ENCODE measurements at regions not wholly inside any gene's neighbourhood (a gene's known extent, or its start where the extent isn't known, plus 50 kb on each side); places are given as distances from the start of the nearest gene placed in this dataset.

DNA sequence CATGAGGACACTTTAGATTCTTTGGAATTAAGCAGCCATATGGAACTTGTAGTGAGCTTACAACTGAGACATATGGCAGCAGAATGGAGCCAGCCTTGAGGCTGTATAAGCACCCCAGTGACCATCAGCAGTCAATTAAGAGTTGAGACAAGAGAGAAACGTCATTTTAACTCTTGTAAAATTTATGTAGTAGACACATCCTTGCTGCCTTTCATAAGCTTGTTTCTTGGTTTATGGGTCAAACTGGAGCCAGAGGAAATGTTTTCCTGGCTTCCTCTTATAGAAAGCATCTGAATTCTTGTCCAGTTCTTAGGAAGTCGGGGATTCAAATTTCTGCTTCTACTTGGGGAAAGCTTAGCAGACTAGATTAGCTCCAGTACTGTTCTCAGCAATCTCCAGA, 745.1 kb upstream of the MARCKS start:
- FAIRE-seq: no peak

DNA sequence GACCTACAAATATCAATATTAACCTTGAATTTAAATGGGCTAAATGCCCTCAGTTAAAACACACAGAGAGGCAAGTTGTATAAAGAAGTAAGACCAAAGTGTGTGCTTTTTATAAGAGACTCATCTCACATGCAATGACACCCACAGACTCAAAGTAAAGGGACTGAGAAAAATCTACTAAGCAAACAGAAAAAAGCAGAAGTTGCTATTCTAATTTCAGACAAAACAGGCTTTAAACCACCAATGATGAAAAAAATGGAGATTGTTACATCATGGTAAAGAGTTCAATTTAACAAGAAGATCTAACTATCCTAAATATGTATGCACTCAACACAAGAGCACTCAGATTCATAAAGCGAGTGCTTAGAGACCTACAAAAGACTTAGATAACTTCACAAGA, 741.9 kb upstream of the MARCKS start:
- FAIRE-seq: no peak

DNA sequence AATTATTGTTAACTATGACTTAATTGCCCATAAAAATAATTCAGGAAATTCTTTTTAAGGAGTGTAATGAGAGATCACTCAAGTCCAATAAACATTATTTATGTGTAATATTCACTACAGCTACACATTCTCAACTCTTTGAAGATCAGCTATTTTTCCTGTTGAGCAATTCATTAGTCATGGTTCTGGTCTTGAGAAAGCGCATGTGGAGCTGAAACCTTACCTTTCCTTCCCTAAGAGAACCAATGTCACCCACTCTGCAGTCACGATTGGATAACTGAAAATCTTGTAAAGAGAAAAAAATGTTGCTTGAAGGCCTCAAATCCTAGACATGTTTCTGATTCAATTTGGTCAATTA, 736.9 kb upstream of the MARCKS start:
- no peak for FAIRE-seq

DNA sequence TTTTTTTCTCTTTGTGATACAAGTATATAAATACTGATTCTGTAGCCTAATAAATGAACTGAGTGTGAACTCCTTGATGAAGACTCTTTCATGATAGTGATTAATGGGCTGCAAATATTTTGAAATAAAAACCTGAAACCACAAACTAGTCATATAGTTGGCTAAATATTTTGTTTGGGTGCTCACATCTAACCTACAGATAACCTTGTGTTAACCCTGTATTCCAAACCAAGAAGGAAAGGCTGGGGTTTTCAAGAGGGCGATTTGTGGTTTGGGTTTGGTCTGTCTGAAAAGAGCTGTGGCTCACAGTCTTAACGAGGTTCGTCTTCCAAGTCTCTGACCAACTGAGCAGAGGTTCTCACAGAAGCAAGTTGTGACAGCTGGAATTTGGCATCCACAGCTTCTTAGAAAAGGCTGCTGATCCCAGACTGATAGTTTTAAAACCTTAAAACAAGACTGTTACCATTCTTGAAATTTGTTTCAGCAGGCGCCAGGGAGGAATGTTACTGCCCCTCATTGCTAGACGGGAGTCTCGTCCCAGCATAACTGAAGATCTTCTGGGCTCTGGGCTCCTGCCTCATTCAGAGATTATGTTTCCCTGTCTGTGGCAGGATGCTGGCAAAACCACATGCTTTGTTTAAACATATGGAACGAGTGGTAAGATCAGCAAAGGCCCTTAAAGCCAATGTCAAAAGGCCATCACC, 736.4 kb upstream of the MARCKS start:
- peak; percentile 38 for FAIRE-seq

DNA sequence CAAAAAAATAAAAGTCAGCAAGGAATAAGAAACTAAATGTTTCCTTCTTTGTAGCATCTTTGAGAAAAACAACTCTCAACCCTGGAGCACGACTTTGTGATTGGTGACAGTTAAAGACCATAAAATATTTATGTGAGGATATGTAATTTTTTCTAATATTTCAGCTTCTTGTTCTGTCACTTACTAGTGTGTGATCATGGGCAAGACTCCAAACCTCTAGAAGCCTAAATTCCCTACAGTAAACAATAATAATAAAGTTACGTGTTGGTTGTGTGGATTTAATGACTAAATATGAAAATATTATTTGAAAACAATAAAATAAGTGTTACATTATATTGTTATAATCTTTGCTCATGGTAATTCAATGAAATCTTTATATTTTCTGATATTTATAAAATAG, 735.6 kb upstream of the MARCKS start:
- no peak for FAIRE-seq

DNA sequence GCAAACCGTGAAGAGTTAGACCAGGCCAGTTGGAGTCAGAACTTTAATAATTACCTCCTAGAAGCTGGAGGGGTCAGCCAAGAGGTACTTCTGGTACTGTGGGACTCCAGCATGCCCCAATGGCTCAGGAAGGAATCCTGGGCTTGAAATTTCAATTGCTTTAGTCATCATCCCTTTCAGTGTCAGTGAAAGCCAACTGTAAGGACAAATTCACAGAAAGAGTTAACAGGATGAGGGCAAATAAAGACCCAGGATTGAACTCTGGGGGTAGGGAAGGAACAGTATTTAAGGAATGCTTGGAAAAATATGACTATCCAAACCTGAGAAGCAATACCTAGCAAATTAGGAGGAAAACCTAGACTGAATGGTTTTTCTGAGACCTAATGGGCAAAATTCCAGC, 735.1 kb upstream of the MARCKS start:
- no peak for FAIRE-seq

DNA sequence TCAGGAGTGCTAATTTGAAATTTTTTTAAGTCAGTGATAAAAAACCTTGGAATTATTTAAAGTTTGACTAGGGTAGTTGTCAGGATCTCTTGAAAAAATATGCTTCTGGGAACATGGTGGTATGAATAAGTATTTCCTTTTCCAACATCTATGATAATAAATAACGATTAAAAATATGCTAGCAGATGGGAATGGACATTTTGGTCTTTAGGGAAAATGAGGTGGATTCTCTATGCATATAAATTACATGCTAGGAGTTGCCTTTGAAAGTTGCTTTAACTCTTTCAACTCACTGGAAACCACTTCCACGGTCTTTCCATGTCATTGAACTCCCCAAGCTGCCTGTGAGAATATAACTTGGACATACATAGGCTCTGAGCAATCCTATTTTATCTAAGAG, 731.5 kb upstream of the MARCKS start:
- no peak for FAIRE-seq

DNA sequence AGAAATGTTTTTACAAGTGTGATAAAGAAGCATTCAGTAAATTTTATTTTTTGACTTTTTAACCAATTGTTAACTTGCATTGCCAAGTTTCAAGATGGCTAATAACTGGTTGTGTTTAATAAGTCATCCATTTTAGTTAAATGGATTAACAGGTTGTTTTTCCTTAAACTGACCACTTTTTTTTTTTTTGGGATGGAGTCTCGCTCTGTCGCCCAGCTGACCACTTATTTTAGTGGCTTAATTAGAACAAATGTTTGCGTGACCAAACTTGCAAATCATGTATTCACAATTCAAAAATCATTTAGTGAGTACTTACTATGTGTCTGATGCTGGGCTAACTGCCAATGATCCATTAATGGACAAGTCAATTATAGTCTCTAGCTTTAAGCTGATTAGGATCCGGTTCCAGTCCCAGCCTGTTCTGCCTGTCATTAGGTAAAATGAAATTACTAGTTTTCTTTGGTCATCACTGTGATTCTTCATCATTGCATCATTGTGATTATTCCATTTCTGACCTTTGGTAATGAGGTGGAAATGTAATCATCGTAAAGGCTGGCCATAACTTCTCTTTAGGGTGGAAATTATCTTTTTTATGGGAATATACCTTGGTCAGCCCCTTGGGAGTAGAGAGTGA, 729.2 kb upstream of the MARCKS start:
- FAIRE-seq: no peak

DNA sequence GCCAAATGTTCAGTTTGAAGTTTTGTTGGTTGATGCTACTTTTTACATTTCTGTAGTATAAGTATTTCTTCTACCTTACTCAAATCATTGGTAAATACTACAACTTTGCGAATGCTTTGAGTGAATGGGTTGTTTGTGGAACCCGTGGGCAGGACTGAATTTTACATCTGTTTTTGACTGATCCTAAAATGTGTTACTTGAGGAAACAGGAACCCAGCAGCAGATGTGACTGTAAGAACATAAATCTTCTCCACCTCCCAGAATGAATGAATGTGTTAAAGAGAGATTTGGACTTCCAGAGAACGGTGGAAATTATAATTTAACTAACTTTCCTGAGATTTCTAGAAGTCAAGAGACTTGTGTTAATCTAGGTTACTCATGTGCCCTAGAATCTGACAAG, 728.5 kb upstream of the MARCKS start:
- FAIRE-seq: no peak

DNA sequence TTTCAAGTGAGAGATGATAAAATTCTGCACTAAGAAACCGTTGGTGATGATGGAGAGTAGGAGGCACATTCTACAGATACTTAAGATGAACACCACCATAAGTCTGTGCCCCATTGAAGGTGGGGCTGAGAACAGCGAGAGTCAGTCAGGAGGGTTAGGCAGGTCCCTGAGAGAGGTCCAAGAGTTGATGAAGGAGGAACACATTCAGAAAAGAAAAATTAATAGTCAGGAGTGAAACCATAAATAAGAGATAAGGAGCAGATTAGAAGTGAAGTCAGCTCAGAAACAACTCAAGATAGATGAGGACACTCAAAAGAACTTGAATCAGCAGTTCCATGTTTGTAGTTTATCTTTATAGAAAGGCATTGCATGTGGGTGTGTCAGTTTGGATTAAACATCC, 727.2 kb upstream of the MARCKS start:
- no peak for FAIRE-seq

DNA sequence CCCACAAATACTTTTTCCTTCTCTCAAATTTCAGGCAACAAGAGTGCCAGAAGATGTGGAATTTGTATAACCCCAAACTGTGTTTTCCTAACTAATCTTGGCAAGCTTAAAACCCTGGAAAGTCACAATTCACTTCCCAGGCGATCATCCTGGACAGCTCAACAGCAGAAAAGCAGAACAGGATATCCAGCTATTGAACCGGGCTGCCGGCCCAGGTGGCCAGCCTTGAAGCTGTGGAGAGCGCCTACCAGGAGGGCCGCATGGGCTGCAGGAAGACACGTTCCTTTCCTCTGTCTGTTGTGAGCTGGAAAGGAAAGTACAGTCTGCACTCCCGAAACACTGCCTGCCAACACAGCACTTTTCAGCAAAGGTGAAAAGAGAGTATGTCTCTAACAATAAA, 719.7 kb upstream of the MARCKS start:
- FAIRE-seq: no peak

DNA sequence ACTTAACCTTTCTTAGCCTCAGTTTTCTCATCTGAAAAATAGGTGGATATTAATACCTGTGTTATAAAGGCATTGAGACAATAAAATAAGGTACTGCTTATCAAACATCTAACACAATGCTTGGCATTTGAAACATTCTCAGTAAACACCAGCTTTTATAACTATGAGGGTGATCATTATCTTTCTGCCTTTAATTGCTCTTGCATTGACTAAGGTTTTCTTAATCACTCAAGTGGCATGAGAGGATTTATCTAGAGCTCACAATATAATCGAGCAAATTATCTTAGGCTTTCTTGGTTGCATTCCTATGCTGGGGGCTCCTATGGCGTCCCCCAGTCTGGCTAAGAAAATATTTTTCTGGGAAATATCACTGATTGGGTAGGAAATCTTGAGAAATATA, 716.4 kb upstream of the MARCKS start:
- no peak for FAIRE-seq

DNA sequence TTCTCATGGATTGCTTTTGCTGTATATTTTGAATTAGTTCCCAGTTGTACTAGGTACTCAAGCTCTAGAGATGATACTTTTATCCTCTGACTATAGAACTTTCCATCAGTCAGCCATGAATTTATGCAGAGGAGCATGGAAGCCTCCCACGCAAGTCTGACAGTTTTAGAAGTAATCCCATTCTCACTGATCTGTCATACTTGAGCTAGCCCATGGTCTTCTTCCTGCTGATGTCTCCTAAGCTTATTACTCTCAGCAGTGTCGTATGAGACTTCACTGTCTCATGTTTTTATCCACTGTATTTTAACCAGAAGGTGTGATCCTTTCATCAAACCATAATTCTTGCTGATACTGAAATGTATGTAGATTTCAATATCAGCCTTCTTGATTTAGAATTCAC, 715.2 kb upstream of the MARCKS start:
- FAIRE-seq: no peak

DNA sequence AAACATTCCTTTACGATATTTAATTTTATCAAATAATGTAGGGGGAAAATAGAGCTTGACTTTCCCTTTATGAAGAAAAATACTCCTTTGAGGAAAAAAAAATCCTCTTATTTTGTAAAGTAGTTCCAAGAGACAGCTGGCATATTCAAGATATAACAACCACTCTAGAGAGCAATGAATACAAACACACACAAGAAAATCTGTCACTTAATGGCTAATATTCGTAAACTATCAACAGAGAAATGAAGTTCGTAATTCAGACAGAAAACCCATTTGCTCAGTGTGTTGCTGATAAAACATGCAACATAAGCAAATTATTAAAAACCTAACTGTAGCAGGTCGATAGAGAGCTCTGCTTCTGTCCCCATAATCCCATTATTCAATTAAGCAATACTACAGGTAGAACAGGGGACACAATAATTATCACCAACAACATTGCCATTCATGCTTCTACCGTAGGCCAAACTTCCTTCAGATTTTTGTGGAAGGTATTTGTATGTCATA, 714.4 kb upstream of the MARCKS start:
- no peak for FAIRE-seq

DNA sequence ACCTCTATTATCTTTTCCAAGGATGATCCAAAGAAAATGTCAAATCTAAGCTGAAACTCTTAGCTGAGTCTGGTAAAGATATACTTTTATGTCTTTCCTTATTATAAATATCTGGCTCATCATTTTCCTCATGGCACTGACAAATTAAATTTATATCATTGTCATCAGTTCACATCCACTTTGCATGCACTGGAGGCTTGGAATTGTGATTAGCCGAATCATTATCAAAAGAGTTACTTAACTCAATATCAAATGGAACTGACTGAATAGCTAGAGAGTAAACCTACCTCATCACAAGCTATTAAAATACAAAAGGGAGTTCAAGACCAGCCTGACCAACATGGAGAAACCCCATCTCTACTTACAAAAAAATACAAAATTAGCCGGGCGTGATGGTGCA, 713.9 kb upstream of the MARCKS start:
- no peak for FAIRE-seq

DNA sequence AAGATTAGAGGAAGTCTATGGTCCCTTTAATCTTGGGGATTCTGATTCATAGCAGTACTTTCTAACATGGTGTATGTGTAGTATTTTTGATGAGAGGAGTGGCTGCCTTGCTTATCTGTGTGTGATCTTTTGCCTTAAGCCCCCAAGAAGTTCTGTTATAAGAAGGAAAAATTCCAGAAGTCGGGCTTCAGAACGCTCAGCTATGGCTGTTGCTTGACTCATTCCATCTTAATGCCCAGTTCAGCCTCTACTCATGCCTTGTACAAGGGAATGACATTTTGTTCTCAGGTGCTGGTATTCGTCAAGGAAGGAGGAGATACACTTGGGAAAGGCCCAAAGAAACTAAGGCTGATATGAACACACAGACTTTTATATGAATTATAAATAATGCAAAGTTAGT, 713.0 kb upstream of the MARCKS start:
- FAIRE-seq: no peak

DNA sequence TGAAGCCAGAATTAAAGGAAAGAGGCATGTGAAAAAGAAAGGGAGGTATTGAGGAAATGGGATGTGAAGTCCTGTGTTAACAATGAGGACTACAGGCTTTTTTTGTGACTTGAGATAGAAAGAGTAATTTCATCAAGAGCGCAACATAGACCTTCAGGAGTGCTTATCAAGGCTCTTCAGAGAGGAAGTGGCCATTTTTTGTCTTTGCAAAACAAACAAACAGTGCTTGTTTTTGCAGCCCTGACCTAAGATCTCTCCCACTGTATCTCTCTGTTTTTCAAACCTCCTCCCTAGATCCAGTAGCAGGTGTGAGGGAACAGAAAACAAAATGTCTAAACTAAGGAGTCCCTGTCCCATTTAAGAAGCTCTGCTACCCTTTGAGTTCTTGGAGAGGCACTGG, 710.3 kb upstream of the MARCKS start:
- FAIRE-seq: no peak

DNA sequence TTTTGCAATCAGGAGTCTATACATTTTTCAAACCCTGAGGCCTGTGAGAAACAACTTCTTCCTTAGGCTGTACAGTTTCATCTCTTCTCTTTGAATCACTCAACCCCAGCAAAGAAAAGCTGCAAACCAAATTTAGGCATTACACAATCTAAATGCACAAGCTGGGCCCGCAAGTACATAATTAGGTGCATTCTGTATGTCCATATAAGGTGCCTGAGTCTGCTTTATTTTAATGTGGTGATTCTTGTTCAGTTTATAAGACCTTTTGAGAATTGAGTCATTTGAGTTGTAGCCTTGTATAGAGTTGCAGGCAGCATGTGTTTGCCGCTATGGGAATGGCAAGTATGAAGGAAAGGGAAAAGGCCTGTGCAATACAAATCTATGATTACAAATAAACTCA, 709.6 kb upstream of the MARCKS start:
- FAIRE-seq: no peak

DNA sequence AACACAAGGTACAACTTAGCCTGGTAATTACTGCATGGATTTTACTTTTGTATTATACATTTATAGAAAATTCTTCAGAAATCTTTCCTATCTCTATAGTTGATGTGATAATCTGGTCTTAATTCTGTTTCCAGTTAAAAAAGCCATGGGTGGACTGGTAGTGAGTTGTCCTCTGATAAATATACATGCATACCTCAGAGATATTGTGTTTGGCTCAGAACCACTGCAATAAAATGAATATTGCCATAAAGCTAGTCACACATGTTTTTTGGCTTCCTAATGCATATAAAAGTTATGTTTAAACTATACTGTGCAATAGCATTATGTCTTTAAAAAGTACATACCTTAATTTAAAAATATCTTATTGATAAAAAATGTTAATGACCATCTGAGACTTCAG, 708.6 kb upstream of the MARCKS start:
- no peak for FAIRE-seq

DNA sequence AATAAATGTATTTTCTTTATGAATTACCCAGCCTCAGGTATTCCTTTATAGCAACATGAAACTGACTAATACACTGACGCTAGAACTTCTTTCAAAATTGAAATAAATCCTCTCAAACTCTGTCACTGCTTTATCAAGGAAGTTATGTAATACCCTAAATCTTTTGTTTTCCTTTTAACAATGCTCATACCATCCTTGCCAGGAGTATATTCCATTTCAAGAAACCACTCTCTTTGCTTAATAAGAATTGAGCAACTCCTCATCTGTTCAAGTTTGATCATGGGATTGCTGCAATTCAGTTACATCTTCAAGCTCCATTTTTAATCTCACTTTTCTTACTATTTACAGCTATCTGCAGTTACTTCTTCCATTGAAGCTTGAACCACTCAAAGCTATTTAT, 707.6 kb upstream of the MARCKS start:
- FAIRE-seq: no peak

DNA sequence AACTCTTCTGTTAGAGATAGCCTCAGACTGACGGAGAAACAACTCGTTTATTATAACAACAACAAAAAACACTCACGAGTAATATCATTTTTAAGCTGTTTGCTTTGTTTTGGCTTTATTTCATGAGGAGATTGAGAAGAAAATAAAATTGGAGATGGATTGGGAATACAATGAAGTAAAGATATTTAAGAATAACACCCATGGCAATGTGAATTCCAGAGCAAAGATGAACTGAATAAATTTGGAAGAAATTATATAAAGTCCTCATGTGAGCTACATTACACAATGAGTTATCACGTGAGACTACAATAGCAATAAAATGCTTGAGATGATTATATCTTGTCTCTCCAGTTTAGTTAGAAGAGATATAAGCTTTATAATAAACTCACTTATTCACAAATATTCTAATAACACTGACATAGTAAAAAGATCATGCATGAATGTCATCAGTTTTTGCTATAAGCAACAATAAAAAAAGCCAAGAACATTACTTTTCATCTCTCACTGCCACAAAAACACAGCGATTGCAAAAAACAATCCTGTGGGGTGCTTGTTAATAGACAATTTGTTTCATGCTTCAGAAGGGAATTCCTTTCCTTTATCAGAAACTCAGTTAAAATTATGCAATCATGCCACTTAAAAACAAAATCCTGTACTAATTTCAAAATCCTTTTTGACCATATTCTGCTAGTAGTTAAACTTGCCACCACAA, 696.7 kb upstream of the MARCKS start:
- FAIRE-seq: no peak

DNA sequence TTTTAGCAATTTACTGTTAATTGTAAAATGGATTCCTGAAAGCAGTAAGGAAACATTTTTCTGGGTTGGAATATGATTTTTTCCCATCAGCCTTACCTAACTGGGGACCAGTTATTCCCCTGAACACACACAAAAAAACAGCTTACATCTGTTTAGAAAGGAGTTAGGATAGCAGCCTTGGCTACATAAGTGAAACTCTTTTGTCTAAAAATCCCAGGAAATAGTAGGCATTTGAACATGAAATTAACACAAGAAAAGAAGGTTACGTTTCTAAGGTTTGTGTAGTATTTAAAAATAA, 696.2 kb upstream of the MARCKS start:
- FAIRE-seq: no peak

DNA sequence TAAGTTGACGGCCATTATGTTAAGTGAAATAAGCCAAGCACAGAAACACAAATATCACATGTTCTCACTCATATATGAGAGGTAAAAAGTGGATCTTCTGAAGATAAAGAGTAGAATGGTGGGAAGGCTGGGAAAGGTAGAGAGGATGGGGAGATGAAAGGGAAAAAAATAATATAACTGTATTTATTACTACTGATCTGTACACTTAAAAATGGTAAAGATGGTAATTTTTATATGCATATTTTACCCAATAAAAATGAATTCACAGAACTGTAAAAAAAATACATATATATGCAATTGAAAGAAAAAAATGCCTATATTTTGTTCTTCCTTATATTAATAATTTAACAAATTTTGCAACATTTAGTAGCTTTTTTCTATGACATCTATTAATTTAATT, 694.4 kb upstream of the MARCKS start:
- no peak for FAIRE-seq

DNA sequence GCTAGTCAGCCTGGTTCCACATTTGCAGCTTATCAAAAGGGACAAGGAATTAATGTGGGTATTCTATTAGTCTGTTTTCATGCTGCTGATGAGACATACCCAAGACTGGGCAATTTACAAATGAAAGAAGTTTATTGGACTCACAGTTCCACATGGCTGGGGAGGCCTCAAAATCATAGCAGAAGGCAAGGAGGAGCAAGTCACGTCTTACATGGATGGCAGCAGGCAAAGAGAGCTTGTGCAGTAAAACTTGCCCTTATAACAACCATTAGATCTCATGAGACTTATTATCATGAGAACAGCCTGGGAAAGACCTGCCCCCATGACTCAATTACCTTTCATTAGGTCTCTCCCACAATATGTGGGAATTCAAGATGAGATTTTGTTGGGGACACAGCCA, 689.1 kb upstream of the MARCKS start:
- no peak for FAIRE-seq

DNA sequence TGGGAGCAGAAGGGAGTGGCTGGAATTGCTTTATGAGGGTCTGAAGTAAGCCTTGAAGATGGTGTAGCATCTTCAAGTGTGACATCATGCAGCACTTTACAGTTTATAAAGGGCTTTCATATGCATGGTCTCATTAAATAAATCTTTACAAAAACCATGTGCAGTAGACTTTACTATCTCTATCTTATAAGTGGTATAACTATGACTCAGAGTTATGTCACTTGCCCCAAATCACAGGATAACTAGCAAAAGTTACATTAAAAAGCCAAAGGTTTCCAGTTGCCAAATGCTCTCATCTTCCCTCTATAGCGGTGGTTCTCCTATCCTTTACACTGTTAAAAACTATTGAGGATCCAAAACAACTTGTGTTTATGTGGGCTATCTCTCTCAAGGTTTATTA, 687.7 kb upstream of the MARCKS start:
- FAIRE-seq: no peak

Measured in islet of Langerhans (tissue), 1 donor.